ENCODE measurements at regions not wholly inside any gene's neighbourhood (a gene's known extent, or its start where the extent isn't known, plus 50 kb on each side); places are given as distances from the start of the nearest gene placed in this dataset.

GRCh38 chr2:207385903-207386302, 143.9 kb upstream of the CREB1 start:
- TF ChIP-seq CTCF (IDR thresholded peaks at IDR 0.05) (no peak), POLR2AphosphoS5 (IDR thresholded peaks at IDR 0.05) (no peak), POLR2A (IDR thresholded peaks at IDR 0.05; ENCODE audit: low read depth) (no peak)
